Esophagus (tissue), 2 donors: ENCODE measurements at regions not wholly inside any gene's neighbourhood (a gene's known extent, or its start where the extent isn't known, plus 50 kb on each side); places are given as distances from the start of the nearest gene placed in this dataset.
A peak's percentile ranks its signal among the peaks of the same experiment; 100 is the strongest.
"Not testable (repeated sequence)": the region's sequence is repeated elsewhere in the genome, so short reads cannot be mapped to it uniquely, and the experiment has no call there.

Experiments
- H3K27ac ChIP-seq, 2 donors: one replicate each; pipeline ENCODE4 v1.5.1; 2013; ENCODE audit warnings: low read depth in 2 of 2, mild to moderate bottlenecking in 2 of 2, inconsistent platforms in 1 of 2, low read length in 1 of 2, moderate library complexity in 1 of 2
- H3K27me3 ChIP-seq, 2 donors: one replicate each; pipeline ENCODE4 v1.6.1; 2013; ENCODE audit warnings: low read length in 2 of 2, control low read depth in 1 of 2, mild to moderate bottlenecking in 1 of 2; ENCODE audit not compliant: insufficient read depth in 2 of 2, control insufficient read depth in 1 of 2
- H3K36me3 ChIP-seq, 2 donors: one replicate each; pipeline ENCODE4 v1.6.1; 2013; ENCODE audit warnings: low read length in 1 of 2; ENCODE audit not compliant: control insufficient read depth in 2 of 2, insufficient read depth in 2 of 2
- H3K4me1 ChIP-seq, 2 donors: one replicate each; pipeline ENCODE4 v1.6.1; 2013; ENCODE audit warnings: low read length in 1 of 2; ENCODE audit not compliant: control insufficient read depth in 2 of 2, insufficient read depth in 2 of 2
- H3K4me3 ChIP-seq, 2 donors: one replicate each; pipeline ENCODE4 v1.5.1; 2013; ENCODE audit warnings: low read length in 2 of 2, mild to moderate bottlenecking in 2 of 2, low read depth in 1 of 2, moderate library complexity in 1 of 2
- H3K9me3 ChIP-seq, 2 donors: one replicate each; pipeline ENCODE4 v1.6.1; 2013; ENCODE audit warnings: mild to moderate bottlenecking in 2 of 2, low read depth in 1 of 2, low read length in 1 of 2, moderate library complexity in 1 of 2; ENCODE audit not compliant: control insufficient read depth in 2 of 2, insufficient read depth in 1 of 2
- WGBS, 2 donors: extraction: QIAGEN DNeasy Blood & Tissue Kit; methylation state at CpG; one replicate each; pipeline ENCODE4 v1.1.7; 2013; 5-methylcytosine and 5-hydroxymethylcytosine counted together
- donor health status: healthy with polysubstance abuse.
- donor health status: Bipolar disorder and iron deficiency.

DNA sequence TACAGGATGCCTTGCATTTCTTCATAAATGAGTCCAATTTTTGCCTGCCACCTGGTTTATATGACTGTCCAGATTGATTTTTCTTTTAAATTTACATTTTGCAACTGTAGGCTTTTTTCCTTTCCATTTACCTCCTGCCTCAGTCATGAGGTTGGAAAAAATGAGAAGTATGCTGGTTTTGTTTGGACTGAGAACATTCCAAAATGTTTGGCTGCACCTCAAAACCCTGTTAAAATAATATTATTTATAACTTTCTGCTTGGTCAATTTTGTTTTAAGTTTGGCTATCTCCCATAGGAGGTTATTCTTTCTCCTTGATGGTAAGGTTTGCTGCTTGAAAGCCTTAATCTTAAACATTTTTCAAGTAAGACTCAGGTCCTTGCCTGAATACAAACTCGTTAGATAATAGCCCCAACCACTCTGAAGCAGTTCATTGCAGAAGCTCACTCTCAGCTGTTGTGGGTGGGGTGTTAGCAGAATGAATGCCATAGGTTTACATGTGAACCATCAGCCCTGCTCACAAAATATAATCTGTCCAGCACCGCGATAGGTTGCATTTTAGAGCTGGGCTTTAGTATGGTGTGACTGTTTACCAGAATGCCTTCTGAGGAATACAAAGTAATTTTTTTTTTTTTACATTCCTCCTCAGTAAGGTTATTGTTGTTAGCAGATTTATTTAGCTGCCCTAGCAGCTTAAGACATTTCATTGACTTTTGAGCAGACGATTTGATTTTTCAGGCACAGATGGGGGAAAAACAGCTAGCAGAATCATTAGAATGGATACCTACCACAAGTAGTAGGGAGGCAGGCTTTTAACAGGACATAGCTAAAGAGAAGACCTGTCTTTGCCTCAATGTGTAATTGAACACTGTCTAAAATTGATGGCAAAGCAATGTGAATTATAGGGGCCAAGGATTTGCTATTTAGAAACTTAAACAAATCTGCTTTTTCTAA is 630.8 kb upstream of the KCNMB2 start:
- Histone ChIP-seq H3K36me3 (no peaks in the 10 kb centered on the region), H3K4me1 (no peaks in the 10 kb centered on the region), H3K27ac (peak overlapping the region; percentile 0 to 45), H3K9me3 (no peaks in the 10 kb centered on the region), H3K27me3 (no peaks in the 10 kb centered on the region), H3K4me3 (no peak overlapping the region)
- WGBS, 2 donors = 22 to 41% methylated on average over 4 of the region's 4 CpGs

DNA sequence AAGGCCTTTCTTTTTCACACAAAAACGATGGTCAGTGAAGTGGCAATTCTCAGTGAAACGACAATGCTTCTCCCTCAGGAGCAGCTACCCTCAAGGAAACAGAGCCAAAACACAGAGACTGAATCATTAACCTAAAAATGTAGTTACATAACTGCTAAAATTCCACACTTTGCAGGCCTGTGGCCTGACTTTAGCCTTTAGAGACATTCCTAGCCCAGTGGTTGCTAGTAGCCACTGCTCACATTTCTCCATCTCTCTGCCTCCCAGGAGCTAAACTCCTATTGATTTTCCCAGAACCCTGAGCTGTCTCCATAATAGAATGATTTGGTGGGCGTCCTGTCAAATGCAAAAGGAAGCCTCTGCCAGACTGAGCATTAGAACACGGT is 630.1 kb upstream of the KCNMB2 start:
- WGBS, 2 donors = 41 to 43% methylated on average over 4 of the region's 4 CpGs
- Histone ChIP-seq H3K27ac (peak overlapping the region in 1 of 2 donors; percentile 0), H3K9me3 (no peaks in the 10 kb centered on the region)

DNA sequence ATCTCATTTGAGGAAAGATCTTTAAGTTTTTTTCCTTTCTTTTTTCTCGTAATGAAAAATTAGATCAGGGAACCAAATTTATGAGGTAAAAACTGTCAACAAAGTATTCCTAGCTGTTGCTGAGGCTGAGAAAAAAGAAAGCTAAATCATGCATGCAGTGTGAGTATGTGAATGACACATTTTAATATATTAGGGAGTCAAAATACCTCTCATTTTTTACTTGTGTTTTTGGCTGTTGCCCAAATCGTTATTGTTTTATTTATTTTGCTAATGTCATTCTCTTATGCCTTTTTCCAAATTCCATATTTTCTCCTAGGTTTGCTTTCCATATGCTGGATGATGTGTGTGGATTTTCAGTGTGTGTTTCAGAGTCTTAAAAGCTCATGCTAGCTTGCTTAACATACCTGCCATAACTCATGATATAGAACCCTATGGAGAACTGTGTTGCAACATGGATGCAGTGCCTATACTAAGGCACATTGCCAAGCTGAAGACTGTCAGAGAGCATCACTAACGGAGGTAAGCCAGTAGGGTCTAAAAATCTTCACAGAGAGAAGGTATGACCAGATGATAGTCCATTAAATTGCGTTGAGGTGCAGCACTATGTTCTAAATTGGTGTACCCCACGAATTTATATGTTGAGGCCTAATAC is 629.5 kb upstream of the KCNMB2 start:
- no peaks in the 10 kb centered on the region for H3K36me3 ChIP-seq
- H3K27ac ChIP-seq = no peak overlapping the region
- H3K27me3 ChIP-seq = no peaks in the 10 kb centered on the region
- H3K4me1 ChIP-seq = no peaks in the 10 kb centered on the region
- H3K9me3 ChIP-seq = no peaks in the 10 kb centered on the region
- H3K4me3 ChIP-seq = no peak overlapping the region
- 74 to 79% methylated on average over 5 of the region's 5 CpGs for WGBS, 2 donors

More for the DNA sequence above, 630.1 kb upstream of the KCNMB2 start:
- Histone ChIP-seq H3K4me3 (no peak overlapping the region), H3K36me3 (no peaks in the 10 kb centered on the region), H3K4me1 (no peaks in the 10 kb centered on the region), H3K27me3 (no peaks in the 10 kb centered on the region)

DNA sequence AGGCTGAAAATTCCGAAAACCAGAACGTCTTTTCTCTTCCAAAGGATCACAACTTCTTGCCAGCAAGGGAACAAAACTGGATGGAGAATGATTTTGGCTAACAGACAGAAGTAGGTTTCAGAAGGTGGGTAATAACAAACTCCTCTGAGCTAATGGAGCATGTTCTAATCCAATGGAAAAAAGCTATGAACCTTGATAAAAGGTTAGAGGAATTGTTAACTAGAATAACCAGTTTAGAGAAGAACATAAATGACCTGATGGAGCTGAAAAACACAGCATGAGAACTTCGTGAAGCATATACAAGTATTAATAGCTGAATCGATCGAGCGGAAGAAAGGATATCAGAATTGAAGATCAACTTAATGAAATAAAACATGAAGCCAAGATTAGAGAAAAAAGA is 626.7 kb upstream of the KCNMB2 start:
- 90 to 91% methylated on average over 6 of the region's 6 CpGs for WGBS, 2 donors
- not testable (repeated sequence) for H3K4me3 ChIP-seq, H3K4me1 ChIP-seq, H3K36me3 ChIP-seq, H3K27me3 ChIP-seq, H3K27ac ChIP-seq, H3K9me3 ChIP-seq

DNA sequence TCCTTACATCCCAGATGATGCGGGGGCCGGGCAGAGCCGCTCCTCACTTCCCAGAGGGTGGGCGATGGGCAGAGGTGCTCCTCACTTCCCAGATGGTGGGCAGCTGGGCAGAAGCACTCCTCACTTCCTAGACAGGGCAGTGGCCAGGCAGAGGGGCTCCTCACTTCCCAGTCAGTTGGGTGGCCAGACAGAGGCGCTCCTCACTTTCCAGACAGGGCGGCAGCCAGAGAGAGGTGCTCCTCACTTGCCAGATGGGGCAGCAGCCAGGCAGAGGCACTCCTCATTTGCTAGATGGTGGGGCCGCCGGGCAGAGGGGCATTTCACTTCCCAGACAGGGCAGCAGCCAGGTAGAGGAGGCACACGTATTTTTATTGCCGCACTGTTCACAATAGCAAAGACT is 622.0 kb upstream of the KCNMB2 start:
- Histone ChIP-seq H3K4me1 (no peaks in the 10 kb centered on the region), H3K27me3 (no peaks in the 10 kb centered on the region), H3K27ac (no peak overlapping the region), H3K36me3 (no peaks in the 10 kb centered on the region), H3K9me3 (peaks cover 0 to 4% of the 10 kb centered on the region in 2 donors), H3K4me3 (no peak overlapping the region)
- 92 to 96% methylated on average over 10 of the region's 10 CpGs for WGBS, 2 donors

DNA sequence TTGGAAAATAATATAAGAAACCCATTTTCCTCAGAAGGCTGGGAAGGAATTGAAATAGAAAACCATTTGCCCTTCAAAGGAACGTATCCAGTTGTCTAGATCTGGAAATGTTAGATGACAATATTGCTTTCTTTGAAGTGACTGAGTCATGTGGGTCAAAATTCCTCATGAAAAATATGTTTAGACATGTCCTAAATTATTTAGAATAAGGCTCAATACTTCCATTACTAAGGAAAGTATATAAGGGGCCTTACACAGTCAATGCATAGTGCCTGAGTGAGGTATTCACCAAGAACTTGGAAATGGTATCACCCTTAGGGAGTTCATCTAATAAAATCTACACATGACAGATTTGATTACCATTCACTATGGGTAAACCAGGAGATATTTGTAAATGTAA is 619.8 kb upstream of the KCNMB2 start:
- peaks cover 0 to 4% of the 10 kb centered on the region in 2 donors for H3K9me3 ChIP-seq
- no peak overlapping the region for H3K4me3 ChIP-seq
- no peaks in the 10 kb centered on the region for H3K4me1 ChIP-seq
- no peaks in the 10 kb centered on the region for H3K27me3 ChIP-seq
- H3K36me3 ChIP-seq = no peaks in the 10 kb centered on the region
- H3K27ac ChIP-seq = no peak overlapping the region
- 52 to 59% methylated on average over 1 of the region's 1 CpG for WGBS, 2 donors

- peaks cover 0 to 4% of the 10 kb centered on the region in 2 donors for H3K9me3 ChIP-seq
- H3K36me3 ChIP-seq = no peaks in the 10 kb centered on the region
- WGBS, 2 donors = 95 to 96% methylated on average over 8 of the region's 8 CpGs
- no peaks in the 10 kb centered on the region for H3K4me1 ChIP-seq
- no peak overlapping the region for H3K4me3 ChIP-seq
- H3K27me3 ChIP-seq = no peaks in the 10 kb centered on the region
- no peak overlapping the region for H3K27ac ChIP-seq
Observed at GRCh38 chr3:177917234-177917861, 618.9 kb upstream of the KCNMB2 start.

GRCh38 chr3:177921153-177921552 is 615.1 kb upstream of the KCNMB2 start:
- H3K9me3 ChIP-seq = no peaks in the 10 kb centered on the region
- 69 to 81% methylated on average over 3 of the region's 3 CpGs for WGBS, 2 donors
- H3K36me3 ChIP-seq = no peaks in the 10 kb centered on the region
- H3K27ac ChIP-seq = no peak overlapping the region
- no peak overlapping the region for H3K4me3 ChIP-seq
- no peaks in the 10 kb centered on the region for H3K4me1 ChIP-seq
- no peaks in the 10 kb centered on the region for H3K27me3 ChIP-seq

- Histone ChIP-seq H3K27ac (no peak overlapping the region), H3K27me3 (no peaks in the 10 kb centered on the region), H3K9me3 (no peaks in the 10 kb centered on the region), H3K36me3 (no peaks in the 10 kb centered on the region), H3K4me3 (no peak overlapping the region), H3K4me1 (peaks cover 0 to 2% of the 10 kb centered on the region in 2 donors)
- WGBS, 2 donors = 68 to 72% methylated on average over 2 of the region's 2 CpGs
Observed at GRCh38 chr3:177924261-177924660, 612.0 kb upstream of the KCNMB2 start.
